ELR (cell line): ENCODE measurements at regions not wholly inside any gene's neighbourhood (a gene's known extent, or its start where the extent isn't known, plus 50 kb on each side); places are given as distances from the start of the nearest gene placed in this dataset.

Experiments
- DNase-seq: peaks from one replicate; pipeline ENCODE4 v3.0.0-alpha.2; 2015; ENCODE audit warnings: low read depth

GRCh38 chr1:163257763-163258162 is 55.0 kb upstream of the RGS5 start:
- DNase-seq: no peak

GRCh38 chr1:163258181-163258580 is 55.5 kb upstream of the RGS5 start:
- no peak for DNase-seq

- no peak for DNase-seq
Observed at GRCh38 chr1:163263818-163264655, 57.7 kb upstream of the NUF2 start.

- DNase-seq: no peak
Observed at GRCh38 chr1:163265547-163265946, 56.2 kb upstream of the NUF2 start.

- no peak for DNase-seq
Observed at GRCh38 chr1:163267962-163268361, 53.8 kb upstream of the NUF2 start.

- DNase-seq: peak; percentile 5
Observed at GRCh38 chr1:163271535-163271934, 50.2 kb upstream of the NUF2 start.
